Suprapubic skin (tissue), 4 donors: ENCODE measurements at regions not wholly inside any gene's neighbourhood (a gene's known extent, or its start where the extent isn't known, plus 50 kb on each side); places are given as distances from the start of the nearest gene placed in this dataset.
A peak's percentile ranks its signal among the peaks of the same experiment; 100 is the strongest.

Experiments
- DNase-seq, 2 donors: peaks; one replicate each; pipeline ENCODE4 v3.0.0-alpha.2; 2019; ENCODE audit warnings: low spot score in 2 of 2
- H3K27ac ChIP-seq: fragments of 200-600 bp; sonication (generic); one replicate; pipeline ENCODE4 v1.5.1; 2019
- H3K27me3 ChIP-seq: fragments of 200-600 bp; sonication (generic); one replicate; pipeline ENCODE4 v1.5.1; 2019
- H3K36me3 ChIP-seq: fragments of 200-600 bp; sonication (generic); one replicate; pipeline ENCODE4 v1.5.1; 2019
- H3K4me1 ChIP-seq: fragments of 200-600 bp; sonication (generic); one replicate; pipeline ENCODE4 v1.5.1; 2019
- H3K4me3 ChIP-seq: fragments of 200-600 bp; sonication (generic); one replicate; pipeline ENCODE4 v1.5.1; 2019; ENCODE audit warnings: mild to moderate bottlenecking
- H3K9me3 ChIP-seq: fragments of 200-600 bp; sonication (generic); one replicate; pipeline ENCODE4 v1.5.1; 2019
- CTCF ChIP-seq, 2 donors: fragments of 200-600 bp in 1 of 2; fragments of 450-650 bp in 1 of 2; sonication (generic) in 1 of 2; IDR thresholded peaks; one replicate each; pipeline ENCODE4 v1.5.1; 2016 to 2019; ENCODE audit warnings: antibody characterized with exemption in 2 of 2, mild to moderate bottlenecking in 1 of 2, moderate library complexity in 1 of 2
- EP300 ChIP-seq: sonication (generic); formaldehyde crosslinking; IDR thresholded peaks from one replicate; pipeline ENCODE4 v1.6.1; 2017; ENCODE audit warnings: antibody characterized with exemption
- POLR2A ChIP-seq, 2 donors: fragments of 450-650 bp; IDR thresholded peaks; one replicate each; pipeline ENCODE4 v1.6.1; 2017; ENCODE audit warnings: antibody characterized with exemption in 2 of 2, mild to moderate bottlenecking in 2 of 2, moderate library complexity in 2 of 2
- POLR2AphosphoS5 ChIP-seq, 3 donors: sonication (generic); formaldehyde crosslinking; IDR thresholded peaks; one replicate each; pipeline ENCODE4 v1.6.1; 2017; ENCODE audit warnings: antibody characterized with exemption in 3 of 3
- WGBS: methylation state at CpG from one replicate; pipeline ENCODE4 v1.1.5; 2018; 5-methylcytosine and 5-hydroxymethylcytosine counted together

- H3K27me3 ChIP-seq: no peaks in the 10 kb centered on the region
- H3K4me3 ChIP-seq: no peak overlapping the region
- no peak for TF ChIP-seq CTCF (IDR thresholded peaks at IDR 0.05)
- H3K27ac ChIP-seq: peak overlapping the region; percentile 82
- DNase-seq: peak; percentile 89 to 90
- no peaks in the 10 kb centered on the region for H3K36me3 ChIP-seq
- no peaks in the 10 kb centered on the region for H3K9me3 ChIP-seq
- WGBS: 27% methylated on average over 10 of the region's 10 CpGs
- H3K4me1 ChIP-seq: peaks cover 18% of the 10 kb centered on the region
Observed at GRCh38 chr3:170740726-170741591, 129.0 kb downstream of the RPL22L1 start.

GRCh38 chr3:170740285-170740684, 129.7 kb downstream of the RPL22L1 start:
- TF ChIP-seq POLR2AphosphoS5 (IDR thresholded peaks at IDR 0.05) (no peak), EP300 (no peak), CTCF (IDR thresholded peaks at IDR 0.05) (no peak), POLR2A (IDR thresholded peaks at IDR 0.05) (no peak)
- H3K27me3 ChIP-seq: no peaks in the 10 kb centered on the region
- peak overlapping the region; percentile 82 for H3K27ac ChIP-seq
- WGBS: 61% methylated on average over 3 of the region's 3 CpGs
- H3K4me1 ChIP-seq: peaks cover 18% of the 10 kb centered on the region
- no peaks in the 10 kb centered on the region for H3K9me3 ChIP-seq
- no peaks in the 10 kb centered on the region for H3K36me3 ChIP-seq
- no peak overlapping the region for H3K4me3 ChIP-seq
- DNase-seq: no peak

- Histone ChIP-seq H3K4me1 (peaks cover 18% of the 10 kb centered on the region), H3K9me3 (no peaks in the 10 kb centered on the region), H3K27ac (no peak overlapping the region), H3K4me3 (no peak overlapping the region), H3K36me3 (no peaks in the 10 kb centered on the region), H3K27me3 (no peaks in the 10 kb centered on the region)
- no peak for TF ChIP-seq POLR2A (IDR thresholded peaks at IDR 0.05)
- TF ChIP-seq EP300: no peak
- TF ChIP-seq POLR2AphosphoS5 (IDR thresholded peaks at IDR 0.05): no peak
- TF ChIP-seq CTCF (IDR thresholded peaks at IDR 0.05): no peak
- WGBS: 66% methylated on average over 4 of the region's 4 CpGs
- no peak for DNase-seq
Observed at GRCh38 chr3:170739410-170739809, 130.6 kb downstream of the RPL22L1 start.

DNA sequence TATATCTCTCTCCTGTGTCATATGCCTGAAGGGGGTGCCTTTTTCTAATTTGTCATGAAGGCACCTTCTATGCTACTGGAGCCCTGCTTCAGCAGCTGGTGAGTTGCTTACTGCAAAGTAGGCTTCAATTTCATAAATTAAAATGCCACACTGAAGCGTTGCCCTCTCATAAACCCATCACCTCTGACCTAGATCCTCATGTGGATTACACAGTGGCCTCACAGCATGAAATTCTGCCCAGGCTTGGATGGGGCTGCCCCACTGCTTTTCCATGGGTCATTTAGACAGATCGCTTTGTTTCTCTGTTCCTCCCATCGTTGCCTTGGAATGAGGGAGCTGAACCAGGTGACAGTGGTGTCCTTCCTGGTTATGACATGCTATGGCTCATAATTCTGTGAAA, 131.2 kb downstream of the RPL22L1 start:
- Histone ChIP-seq H3K4me3 (no peak overlapping the region), H3K36me3 (no peaks in the 10 kb centered on the region), H3K4me1 (peaks cover 18% of the 10 kb centered on the region), H3K27me3 (no peaks in the 10 kb centered on the region), H3K27ac (no peak overlapping the region), H3K9me3 (no peaks in the 10 kb centered on the region)
- TF ChIP-seq EP300 (no peak), POLR2AphosphoS5 (IDR thresholded peaks at IDR 0.05) (no peak), POLR2A (IDR thresholded peaks at IDR 0.05) (no peak), CTCF (IDR thresholded peaks at IDR 0.05) (no peak)
- DNase-seq: no peak
- 67% methylated on average over 3 of the region's 3 CpGs for WGBS

GRCh38 chr3:170737498-170738162, 132.4 kb downstream of the RPL22L1 start:
- Histone ChIP-seq H3K4me3 (no peak overlapping the region), H3K9me3 (no peaks in the 10 kb centered on the region), H3K4me1 (peaks cover 18% of the 10 kb centered on the region), H3K27me3 (no peaks in the 10 kb centered on the region), H3K27ac (no peak overlapping the region), H3K36me3 (no peaks in the 10 kb centered on the region)
- WGBS: 96% methylated on average over 3 of the region's 3 CpGs
- DNase-seq: no peak
- no peak for TF ChIP-seq POLR2A (IDR thresholded peaks at IDR 0.05)
- no peak for TF ChIP-seq POLR2AphosphoS5 (IDR thresholded peaks at IDR 0.05)
- TF ChIP-seq EP300: no peak
